ENCODE measurements at regions not wholly inside any gene's neighbourhood (a gene's known extent, or its start where the extent isn't known, plus 50 kb on each side); places are given as distances from the start of the nearest gene placed in this dataset.

DNA sequence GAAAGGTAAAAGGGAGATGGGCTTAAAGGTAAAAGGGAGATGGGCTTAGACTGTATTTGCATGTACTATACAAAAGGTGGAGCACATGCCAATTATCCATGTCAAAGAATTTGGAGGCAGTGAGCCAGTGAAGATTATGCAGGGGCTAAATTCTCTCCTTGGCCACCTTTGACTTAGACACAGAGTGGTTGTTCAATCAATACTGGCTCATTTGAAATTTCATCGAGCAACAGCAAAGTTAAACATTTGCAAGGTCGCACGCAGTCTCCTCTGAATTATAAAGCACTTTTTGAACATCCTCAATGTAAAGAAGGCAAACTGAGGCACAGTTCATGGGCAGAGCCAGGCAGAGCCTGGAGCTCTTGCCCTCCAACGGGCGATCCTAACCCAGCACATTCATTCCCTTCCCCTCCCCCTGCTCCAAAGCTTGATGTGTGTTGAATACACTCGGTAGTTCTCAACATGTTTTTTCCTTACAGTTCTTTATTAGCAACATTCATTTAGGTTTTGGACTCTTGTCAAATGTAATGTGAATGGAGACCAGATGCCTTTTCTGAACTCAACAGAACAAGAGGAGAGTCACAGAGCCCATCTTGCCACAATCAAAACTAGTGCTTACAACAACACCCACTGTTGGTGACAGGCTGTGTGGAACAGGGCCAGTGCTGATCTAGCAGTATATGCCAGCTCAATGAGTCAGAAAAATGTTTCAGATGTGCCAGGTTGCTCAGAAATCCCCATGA is 169.7 kb upstream of the G2E3 start:
- no peak for TF ChIP-seq CTCF (IDR thresholded peaks at IDR 0.05; ENCODE audit: insufficient read depth, low read depth, low read length)
- TF ChIP-seq EZH2 (IDR thresholded peaks at IDR 0.05; ENCODE audit: insufficient read depth, low read length): no peak

Data from astrocyte (in vitro differentiated cells and primary cell).